RPMI7951 (cell line): ENCODE measurements at regions not wholly inside any gene's neighbourhood (a gene's known extent, or its start where the extent isn't known, plus 50 kb on each side); places are given as distances from the start of the nearest gene placed in this dataset.

ENCODE experiments used
- DNase-seq: peaks from one replicate; pipeline ENCODE4 v3.0.0-alpha.2; 2012; ENCODE audit warnings: low read depth

- DNase-seq, result no peak
These were observed 93.6 kb upstream of the GPR139 start for GRCh38 chr16:20167323-20167722.

GRCh38 chr16:20166531-20167235 is 93.0 kb upstream of the GPR139 start:
- peak; percentile 9 for DNase-seq

- DNase-seq, result no peak
These were observed 79.8 kb upstream of the GPR139 start for GRCh38 chr16:20153444-20153843.

GRCh38 chr16:20147091-20147490 is 73.4 kb upstream of the GPR139 start:
- no peak for DNase-seq

GRCh38 chr16:20141956-20142355 is 68.3 kb upstream of the GPR139 start:
- no peak for DNase-seq

GRCh38 chr16:20137909-20138308 is 64.2 kb upstream of the GPR139 start:
- no peak for DNase-seq

GRCh38 chr16:20137194-20137593 is 63.5 kb upstream of the GPR139 start:
- DNase-seq, result no peak

- no peak for DNase-seq
These were observed 62.8 kb upstream of the GPR139 start for GRCh38 chr16:20136446-20136968.

- DNase-seq, result no peak
These were observed 55.7 kb upstream of the GPR139 start for GRCh38 chr16:20129375-20129774.
